K562 (cell line): ENCODE measurements at regions not wholly inside any gene's neighbourhood (a gene's known extent, or its start where the extent isn't known, plus 50 kb on each side); places are given as distances from the start of the nearest gene placed in this dataset.

Experiments
- ATAC-seq: fragments of 200-7000 bp; cut with Tn5 transposase; 3 replicates; pipeline ENCODE4 v1.9.1; 2020; ENCODE audit warnings: moderate library complexity
- BruUV-seq: library from RNA; stranded (reverse); fragments of 400-500 nt; replicated peaks from 2 replicates; lab custom pipeline; 2021; lab: Mats Ljungman, UMichigan
- CTCF ChIA-PET: fragments of 300-600 bp; formaldehyde crosslinking; extraction: SDS; loops from one replicate; lab custom pipeline; 2021; ENCODE audit warnings: low intra/inter-chr PET ratio; lab: Yijun Ruan, JAX
- POLR2A ChIA-PET: fragments of 300-600, 350-650 bp; sonication (Branson Sonifier 250); formaldehyde crosslinking; extraction: SDS; loops from one replicate; lab custom pipeline; 2021; ENCODE audit warnings: antibody characterized with exemption, inconsistent platforms; lab: Yijun Ruan, JAX
- DNase-seq, 4 experiments: peaks; one replicate each; pipeline versions ENCODE4 v3.0.0 to v3.0.0-alpha.2; 2011 to 2018; ENCODE audit warnings: low spot score in 3 of 4, mixed read lengths in 3 of 4; ENCODE audit errors: extremely low read depth in 1 of 4
- FAIRE-seq: peaks from 2 replicates; lab custom pipeline; 2011; peaks lifted over from hg19 to GRCh38; lab: Jason Lieb, UNC
- H2AFZ ChIP-seq: 2 replicates; pipeline ENCODE4 v1.6.0; 2011; ENCODE audit warnings: low read depth, low read length, control low read depth, inconsistent platforms
- H3K27ac ChIP-seq: fragments of 200-600 bp; 3 replicates; pipeline ENCODE4 v1.8.0; 2011; ENCODE audit warnings: low read depth, mild to moderate bottlenecking, control low read depth, inconsistent platforms, low read length, moderate library complexity, mixed read lengths; ENCODE audit errors: extremely low read depth
- H3K27me3 ChIP-seq, 2 experiments: fragments of 300-600 bp in 1 of 2; 2 replicates in 1 of 2; 3 replicates in 1 of 2; pipeline versions ENCODE4 v1.6.0 to v1.8.0; 2011; ENCODE audit warnings: inconsistent platforms in 2 of 2, low read length in 2 of 2, mild to moderate bottlenecking in 1 of 2, mixed read lengths in 1 of 2, moderate library complexity in 1 of 2; ENCODE audit not compliant: control insufficient read depth in 2 of 2, insufficient read depth in 2 of 2
- H3K36me3 ChIP-seq: fragments of 300-600 bp; 3 replicates; pipeline ENCODE4 v1.8.0; 2011; ENCODE audit warnings: mild to moderate bottlenecking, low read length, inconsistent platforms; ENCODE audit not compliant: control insufficient read depth, insufficient read depth
- H3K4me1 ChIP-seq, 2 experiments: fragments of 200-600 bp in 1 of 2; replicated peaks in 1 of 2; 2 replicates in 1 of 2; 3 replicates in 1 of 2; pipeline versions ENCODE4 v1.5.1 to v1.8.0; 2011; ENCODE audit warnings: inconsistent platforms in 2 of 2, low read length in 2 of 2, mild to moderate bottlenecking in 1 of 2, mixed read lengths in 1 of 2, moderate library complexity in 1 of 2; ENCODE audit not compliant: control insufficient read depth in 2 of 2, insufficient read depth in 2 of 2
- H3K4me2 ChIP-seq: 2 replicates; pipeline ENCODE4 v1.6.1; 2011; ENCODE audit warnings: low read length, control low read depth, inconsistent platforms, mixed read lengths; ENCODE audit not compliant: insufficient read depth
- H3K4me3 ChIP-seq: fragments of 200-600 bp; sonication (generic), shearing (Covaris generic); 2 replicates; pipeline ENCODE4 v1.5.1; 2016; ENCODE audit warnings: control low read depth, inconsistent platforms
- H3K79me2 ChIP-seq: fragments of 200-600 bp; 3 replicates; pipeline ENCODE4 v1.8.0; 2011; ENCODE audit warnings: low read length, inconsistent platforms; ENCODE audit not compliant: control insufficient read depth, insufficient read depth
- H3K9ac ChIP-seq, 2 experiments: 2 replicates each; pipeline versions ENCODE4 v1.6.0 to v1.6.1; 2011; ENCODE audit warnings: low read depth in 2 of 2, low read length in 2 of 2, control low read depth in 1 of 2, inconsistent platforms in 1 of 2, mild to moderate bottlenecking in 1 of 2, mixed read lengths in 1 of 2; ENCODE audit not compliant: insufficient read depth in 1 of 2
- H3K9me1 ChIP-seq: one replicate; pipeline ENCODE4 v1.6.0; 2011; ENCODE audit warnings: inconsistent platforms, mild to moderate bottlenecking, low read length, moderate library complexity; ENCODE audit not compliant: control insufficient read depth, insufficient read depth
- H3K9me3 ChIP-seq: replicated peaks from 2 replicates; pipeline ENCODE4 v1.5.1; 2011; ENCODE audit warnings: low read depth, low read length, inconsistent platforms; ENCODE audit not compliant: control insufficient read depth, insufficient read depth
- H4K20me1 ChIP-seq: replicated peaks from 2 replicates; pipeline ENCODE4 v1.6.1; 2011; ENCODE audit warnings: low read length, inconsistent platforms, mixed read lengths; ENCODE audit not compliant: control insufficient read depth, insufficient read depth
- CREBBP ChIP-seq: IDR thresholded peaks from one replicate; pipeline ENCODE4 v1.6.1; 2012; ENCODE audit warnings: low read depth, mild to moderate bottlenecking, control low read depth, inconsistent platforms, low read length
- E2F3 ChIP-seq: fragments of 250-450 bp; sonication (Bioruptor Pico); IDR thresholded peaks from 2 replicates; pipeline ENCODE4 v1.4.0; 2020; ENCODE audit warnings: mild to moderate bottlenecking
- NFE2L1 ChIP-seq: fragments of 450-650 bp; IDR thresholded peaks from 2 replicates; pipeline ENCODE4 v1.6.1; 2016; ENCODE audit warnings: missing genetic modification characterization, low read depth, mild to moderate bottlenecking, missing compliant biosample characterization, moderate library complexity, borderline replicate concordance
- NRF1 ChIP-seq, 2 experiments: fragments of 450-650 bp; IDR thresholded peaks in 1 of 2; conservative IDR thresholded peaks in 1 of 2; 2 replicates each; pipeline ENCODE4 v1.6.1; 2014; ENCODE audit warnings: mild to moderate bottlenecking in 2 of 2
- RBBP5 ChIP-seq: fragments of 200-600 bp; sonication (generic); IDR thresholded peaks from 2 replicates; pipeline ENCODE4 v1.6.1; 2012; ENCODE audit warnings: borderline replicate concordance, mild to moderate bottlenecking, low read length, control low read depth, inconsistent platforms; ENCODE audit not compliant: insufficient read depth, poor library complexity, severe bottlenecking
- XRCC4 ChIP-seq: IDR thresholded peaks from one replicate; pipeline ENCODE4 v1.6.1; 2011; ENCODE audit not compliant: insufficient read depth, insufficient read length; ENCODE audit errors: extremely low read depth
- ZBTB11 ChIP-seq, 3 experiments: fragments of 200-800 bp in 1 of 3; fragments of 250-450 bp in 1 of 3; fragments of 450-650 bp in 1 of 3; sonication (Bioruptor Pico) in 1 of 3; sonication (Bioruptor generic) in 1 of 3; formaldehyde crosslinking in 1 of 3; IDR thresholded peaks; 2 replicates each; pipeline versions ENCODE4 v1.6.1 to v1.8.0; 2016 to 2022; ENCODE audit warnings: mild to moderate bottlenecking in 2 of 3, missing genetic modification characterization in 2 of 3, missing compliant biosample characterization in 1 of 3, moderate library complexity in 1 of 3
- ZNF583 ChIP-seq: fragments of 250-450 bp; sonication (Bioruptor Pico); IDR thresholded peaks from 2 replicates; pipeline ENCODE4 v1.4.0; 2020
- ZNF586 ChIP-seq: fragments of 450-650 bp; formaldehyde crosslinking; conservative IDR thresholded peaks from 2 replicates; pipeline ENCODE4 v1.4.0; 2020; ENCODE audit warnings: mild to moderate bottlenecking, moderate library complexity
- WGBS: fragments of 100-300 bp; shearing (Covaris generic); methylation state at CpG from one replicate; pipeline ENCODE4 v1.1.6; 2016; ENCODE audit warnings: low coverage, mixed read lengths; ENCODE audit not compliant: insufficient coverage; ENCODE audit errors: missing lambda C conversion rate; 5-methylcytosine and 5-hydroxymethylcytosine counted together
- in situ Hi-C: fragments of 300-500 bp; cut with MboI; formaldehyde crosslinking; loops from 4 replicates; pipeline ENCODE4 v1.15.0; 2018; ENCODE audit warnings: inconsistent platforms, mixed read lengths
- intact Hi-C: fragments of 100-400 bp; cut with micrococcal nuclease; formaldehyde crosslinking; loops from 2 replicates; pipeline ENCODE4 v1.14.2; 2022
- TF ChIP-seq, protein P1 (sequence below): fragments of 450-650 bp; formaldehyde crosslinking; IDR thresholded peaks from 2 replicates; pipeline ENCODE4 v1.4.0; 2020; ENCODE audit warnings: mild to moderate bottlenecking, moderate library complexity

DNA sequence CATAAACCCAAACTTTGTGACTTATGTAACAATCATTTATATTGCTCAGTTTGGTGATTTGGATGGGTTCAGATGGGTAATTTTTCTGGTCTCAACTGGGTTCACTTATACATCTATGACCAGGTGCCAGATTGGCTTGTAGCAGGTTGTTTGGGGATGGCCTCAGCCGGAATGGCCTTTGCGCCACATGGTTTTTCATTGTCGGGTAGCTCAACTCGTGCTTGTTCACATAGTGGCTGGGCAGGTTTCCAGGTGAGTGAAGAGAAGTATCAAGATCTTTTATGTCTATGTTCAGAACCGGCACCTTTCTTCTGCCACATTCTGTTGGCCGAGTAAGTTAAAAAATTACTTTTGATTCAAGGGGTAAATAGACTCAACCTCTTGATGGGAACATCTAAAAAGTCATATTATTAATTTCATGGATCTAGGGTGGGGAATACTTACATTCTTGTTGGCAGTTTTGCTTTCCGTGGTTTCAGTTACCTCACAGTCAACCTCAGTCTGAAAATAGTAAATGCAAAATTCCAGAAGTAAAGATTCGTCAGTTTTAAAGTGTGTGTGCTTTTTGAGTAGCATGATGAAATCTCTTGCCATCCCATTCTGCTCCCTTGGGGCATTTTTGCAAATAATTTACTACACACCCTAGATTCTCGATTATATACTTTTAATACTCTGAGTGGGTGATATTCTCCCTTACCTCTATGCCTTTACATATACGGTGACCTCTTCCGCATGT is 745.7 kb upstream of the CCDC54 start:
- Histone ChIP-seq H3K4me2 (no peak overlapping the region), H3K4me3 (no peak overlapping the region), H3K9ac (no peak overlapping the region), H3K27me3 (no peaks in the 10 kb centered on the region), H3K9me3 (no peaks in the 10 kb centered on the region), H3K79me2 (no peaks in the 10 kb centered on the region), H3K9me1 (no peaks in the 10 kb centered on the region), H3K36me3 (no peaks in the 10 kb centered on the region), H3K27ac (no peak overlapping the region), H3K4me1 (no peaks in the 10 kb centered on the region), H2AFZ (no peak overlapping the region), H4K20me1 (no peaks in the 10 kb centered on the region)
- no peak for DNase-seq
- in situ Hi-C loops (no loop called here), intact Hi-C loops (no loop called here)
- CTCF ChIA-PET: no interaction called here
- no peak for FAIRE-seq
- TF ChIP-seq XRCC4 (no peak), E2F3 (CRISPR knock-in tag) (no peak), ZNF586 (CRISPR knock-in tag) (no peak), ZNF583 (CRISPR knock-in tag) (no peak), NFE2L1 (tag) (no peak), NRF1 (conservative IDR thresholded peaks at IDR 0.05 in 1 of 2, IDR thresholded peaks at IDR 0.05 in 1 of 2) (no peak), CREBBP (no peak), ZBTB11 (CRISPR knock-in tag; IDR thresholded peaks at IDR 0.05) (no peak), RBBP5 (no peak)
- TF ChIP-seq, protein P1, sequence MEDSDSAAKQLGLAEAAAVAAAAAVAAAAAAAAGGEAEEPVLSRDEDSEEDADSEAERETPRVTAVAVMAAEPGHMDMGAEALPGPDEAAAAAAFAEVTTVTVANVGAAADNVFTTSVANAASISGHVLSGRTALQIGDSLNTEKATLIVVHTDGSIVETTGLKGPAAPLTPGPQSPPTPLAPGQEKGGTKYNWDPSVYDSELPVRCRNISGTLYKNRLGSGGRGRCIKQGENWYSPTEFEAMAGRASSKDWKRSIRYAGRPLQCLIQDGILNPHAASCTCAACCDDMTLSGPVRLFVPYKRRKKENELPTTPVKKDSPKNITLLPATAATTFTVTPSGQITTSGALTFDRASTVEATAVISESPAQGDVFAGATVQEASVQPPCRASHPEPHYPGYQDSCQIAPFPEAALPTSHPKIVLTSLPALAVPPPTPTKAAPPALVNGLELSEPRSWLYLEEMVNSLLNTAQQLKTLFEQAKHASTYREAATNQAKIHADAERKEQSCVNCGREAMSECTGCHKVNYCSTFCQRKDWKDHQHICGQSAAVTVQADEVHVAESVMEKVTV (CRISPR knock-in tag): no peak
- BruUV-seq: no TSS peak
- POLR2A ChIA-PET: no interaction called here
- ATAC-seq: no peak
- 11% methylated on average over 11 of the region's 11 CpGs for WGBS
